HCT116 (cell line): ENCODE measurements at regions not wholly inside any gene's neighbourhood (a gene's known extent, or its start where the extent isn't known, plus 50 kb on each side); places are given as distances from the start of the nearest gene placed in this dataset.
A peak's percentile ranks its signal among the peaks of the same experiment; 100 is the strongest.

Source experiments
- ATAC-seq: fragments of 200-7000 bp; cut with Tn5 transposase; 2 replicates; pipeline ENCODE4 v1.9.1; 2020; ENCODE audit warnings: mild to moderate bottlenecking, moderate library complexity
- BruUV-seq: library from RNA; stranded (reverse); fragments of 400-500 nt; replicated peaks from 2 replicates; lab custom pipeline; 2021; lab: Mats Ljungman, UMichigan
- CTCF ChIA-PET: fragments of 300-600 bp; sonication (Branson Sonifier 250); formaldehyde crosslinking; loops from one replicate; lab custom pipeline; 2021; ENCODE audit warnings: antibody characterized with exemption; lab: Charles Lee
- POLR2A ChIA-PET: fragments of 300-600, 350-600 bp; sonication (Branson Sonifier 250); formaldehyde crosslinking; loops from one replicate; lab custom pipeline; 2021; ENCODE audit warnings: antibody characterized with exemption; lab: Charles Lee
- RAD21 ChIA-PET, 2 experiments: fragments of 300-600 bp; sonication (Branson Sonifier 250); formaldehyde crosslinking; loops; one replicate each; lab custom pipeline; 2023; ENCODE audit warnings: low total read pairs in 2 of 2; ENCODE audit not compliant: uncharacterized antibody in 2 of 2, unreplicated experiment in 2 of 2, low non-redundant PET in 1 of 2; lab: Charles Lee
- DNase-seq: peaks from one replicate; pipeline ENCODE4 v3.0.0-alpha.2; 2010; ENCODE audit warnings: low read depth, low spot score
- H2AFZ ChIP-seq: fragments of 200-600 bp; shearing (Covaris generic), sonication (generic); 2 replicates; pipeline ENCODE4 v1.6.1; 2017; ENCODE audit warnings: low read depth, mixed run types, mixed read lengths, antibody characterized with exemption, low read length; ENCODE audit not compliant: poor library complexity, severe bottlenecking
- H3K27ac ChIP-seq: 2 replicates; pipeline ENCODE4 v1.5.1; 2012; ENCODE audit warnings: low read depth, low read length
- H3K27me3 ChIP-seq: fragments of 200-600 bp; sonication (generic); 2 replicates; pipeline ENCODE4 v1.6.1; 2016; ENCODE audit warnings: mixed run types, low read length, mixed read lengths; ENCODE audit not compliant: insufficient read depth
- H3K36me3 ChIP-seq, 2 experiments: fragments of 200-500 bp in 1 of 2; fragments of 200-600 bp in 1 of 2; sonication (Bioruptor generic) in 1 of 2; sonication (generic) in 1 of 2; 2 replicates each; pipeline versions ENCODE4 v1.5.1 to v1.6.1; 2014 to 2016; ENCODE audit warnings: low read length in 2 of 2, inconsistent platforms in 1 of 2, mixed read lengths in 1 of 2, mixed run types in 1 of 2; ENCODE audit not compliant: insufficient read depth in 2 of 2, control insufficient read depth in 1 of 2
- H3K4me1 ChIP-seq, 2 experiments: fragments of 200-600 bp in 1 of 2; sonication (generic) in 1 of 2; 2 replicates each; pipeline versions ENCODE4 v1.5.1 to v1.6.1; 2012 to 2017; ENCODE audit warnings: low read length in 2 of 2, inconsistent platforms in 1 of 2, mild to moderate bottlenecking in 1 of 2, mixed read lengths in 1 of 2, mixed run types in 1 of 2, moderate library complexity in 1 of 2; ENCODE audit not compliant: insufficient read depth in 2 of 2, control insufficient read depth in 1 of 2
- H3K4me2 ChIP-seq: fragments of 200-600 bp; sonication (generic); 2 replicates; pipeline ENCODE4 v1.6.1; 2017; ENCODE audit warnings: mixed run types, low read length, mixed read lengths
- H3K4me3 ChIP-seq, 2 experiments: fragments of 200-600 bp in 1 of 2; sonication (generic) in 1 of 2; replicated peaks in 1 of 2; 2 replicates each; pipeline ENCODE4 v1.5.1; 2011 to 2016; ENCODE audit warnings: low read length in 2 of 2, control low read depth in 1 of 2, low read depth in 1 of 2, mild to moderate bottlenecking in 1 of 2, mixed read lengths in 1 of 2, mixed run types in 1 of 2
- H3K79me2 ChIP-seq: fragments of 200-600 bp; sonication (generic); 2 replicates; pipeline ENCODE4 v1.6.1; 2017; ENCODE audit warnings: mild to moderate bottlenecking, mixed run types, low read length, moderate library complexity, mixed read lengths; ENCODE audit not compliant: insufficient read depth
- H3K9ac ChIP-seq: fragments of 200-600 bp; sonication (generic); 2 replicates; pipeline ENCODE4 v1.6.1; 2016; ENCODE audit warnings: low read length, mixed read lengths
- H3K9me2 ChIP-seq: fragments of 200-600 bp; sonication (generic), shearing (Covaris generic); 2 replicates; pipeline ENCODE4 v1.6.1; 2017; ENCODE audit warnings: mixed run types, mild to moderate bottlenecking, moderate library complexity; ENCODE audit not compliant: insufficient read depth
- H3K9me3 ChIP-seq, 2 experiments: fragments of 200-500 bp in 1 of 2; fragments of 200-600 bp in 1 of 2; sonication (Bioruptor generic) in 1 of 2; sonication (generic) in 1 of 2; 2 replicates each; pipeline ENCODE4 v1.6.1; 2014 to 2017; ENCODE audit warnings: low read length in 2 of 2, mixed read lengths in 2 of 2, inconsistent platforms in 1 of 2, low read depth in 1 of 2, mild to moderate bottlenecking in 1 of 2, mixed run types in 1 of 2, moderate library complexity in 1 of 2; ENCODE audit not compliant: control insufficient read depth in 1 of 2, insufficient read depth in 1 of 2
- H4K20me1 ChIP-seq: fragments of 200-600 bp; sonication (generic), shearing (Covaris generic); 2 replicates; pipeline ENCODE4 v1.6.1; 2017; ENCODE audit warnings: mixed run types, mild to moderate bottlenecking, moderate library complexity; ENCODE audit not compliant: insufficient read depth
- CEBPB ChIP-seq: IDR thresholded peaks from 2 replicates; pipeline ENCODE4 v1.6.1; 2012; ENCODE audit warnings: low read depth
- EZH2 ChIP-seq: fragments of 200-600 bp; sonication (generic); IDR thresholded peaks from 2 replicates; pipeline ENCODE4 v1.6.1; 2017; ENCODE audit warnings: antibody characterized with exemption, mixed run types
- EZH2phosphoT487 ChIP-seq: fragments of 200-600 bp; IDR thresholded peaks from 2 replicates; pipeline ENCODE4 v1.6.1; 2018; ENCODE audit warnings: antibody characterized with exemption, borderline replicate concordance
- POLR2AphosphoS5 ChIP-seq: IDR thresholded peaks from 2 replicates; pipeline ENCODE4 v1.6.1; 2011; ENCODE audit warnings: mild to moderate bottlenecking, low read depth, low read length, moderate library complexity
- SP1 ChIP-seq: IDR thresholded peaks from 2 replicates; pipeline ENCODE4 v1.6.1; 2012; ENCODE audit warnings: low read depth
- intact Hi-C: fragments of 100-400 bp; cut with micrococcal nuclease; formaldehyde crosslinking; loops from 2 replicates; pipeline ENCODE4 v1.10.0; 2022
- TF ChIP-seq, protein P1 (sequence below): IDR thresholded peaks from 2 replicates; pipeline ENCODE4 v1.6.1; 2012; ENCODE audit warnings: low read depth
- TF ChIP-seq, protein P2 (sequence below): IDR thresholded peaks from 2 replicates; pipeline ENCODE4 v1.6.1; 2012

DNA sequence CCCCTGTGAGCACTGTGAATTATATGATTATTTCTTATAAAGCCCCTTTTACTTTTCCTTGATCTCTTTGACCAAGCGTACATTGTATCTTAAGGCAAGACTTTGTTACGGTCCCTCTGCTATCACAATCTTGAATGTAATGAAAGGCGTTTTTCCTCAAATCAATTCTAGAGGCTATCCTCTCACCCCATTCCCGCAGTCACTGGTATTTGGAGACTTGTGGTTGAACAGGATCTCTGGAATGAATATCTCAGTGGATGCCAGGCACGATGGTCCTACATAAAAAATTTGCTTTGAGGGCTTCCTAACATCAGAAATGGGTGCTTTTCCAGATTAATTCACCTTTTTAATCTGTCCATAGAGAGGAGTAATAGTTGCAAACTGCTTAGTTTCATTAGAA is 151.4 kb upstream of the PAPPA start:
- no peak for TF ChIP-seq SP1
- TF ChIP-seq EZH2 = no peak
- no peak for TF ChIP-seq EZH2phosphoT487
- TF ChIP-seq, protein P1, sequence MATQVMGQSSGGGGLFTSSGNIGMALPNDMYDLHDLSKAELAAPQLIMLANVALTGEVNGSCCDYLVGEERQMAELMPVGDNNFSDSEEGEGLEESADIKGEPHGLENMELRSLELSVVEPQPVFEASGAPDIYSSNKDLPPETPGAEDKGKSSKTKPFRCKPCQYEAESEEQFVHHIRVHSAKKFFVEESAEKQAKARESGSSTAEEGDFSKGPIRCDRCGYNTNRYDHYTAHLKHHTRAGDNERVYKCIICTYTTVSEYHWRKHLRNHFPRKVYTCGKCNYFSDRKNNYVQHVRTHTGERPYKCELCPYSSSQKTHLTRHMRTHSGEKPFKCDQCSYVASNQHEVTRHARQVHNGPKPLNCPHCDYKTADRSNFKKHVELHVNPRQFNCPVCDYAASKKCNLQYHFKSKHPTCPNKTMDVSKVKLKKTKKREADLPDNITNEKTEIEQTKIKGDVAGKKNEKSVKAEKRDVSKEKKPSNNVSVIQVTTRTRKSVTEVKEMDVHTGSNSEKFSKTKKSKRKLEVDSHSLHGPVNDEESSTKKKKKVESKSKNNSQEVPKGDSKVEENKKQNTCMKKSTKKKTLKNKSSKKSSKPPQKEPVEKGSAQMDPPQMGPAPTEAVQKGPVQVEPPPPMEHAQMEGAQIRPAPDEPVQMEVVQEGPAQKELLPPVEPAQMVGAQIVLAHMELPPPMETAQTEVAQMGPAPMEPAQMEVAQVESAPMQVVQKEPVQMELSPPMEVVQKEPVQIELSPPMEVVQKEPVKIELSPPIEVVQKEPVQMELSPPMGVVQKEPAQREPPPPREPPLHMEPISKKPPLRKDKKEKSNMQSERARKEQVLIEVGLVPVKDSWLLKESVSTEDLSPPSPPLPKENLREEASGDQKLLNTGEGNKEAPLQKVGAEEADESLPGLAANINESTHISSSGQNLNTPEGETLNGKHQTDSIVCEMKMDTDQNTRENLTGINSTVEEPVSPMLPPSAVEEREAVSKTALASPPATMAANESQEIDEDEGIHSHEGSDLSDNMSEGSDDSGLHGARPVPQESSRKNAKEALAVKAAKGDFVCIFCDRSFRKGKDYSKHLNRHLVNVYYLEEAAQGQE = no peak
- TF ChIP-seq CEBPB = no peak
- no peak for TF ChIP-seq POLR2AphosphoS5
- TF ChIP-seq, protein P2, sequence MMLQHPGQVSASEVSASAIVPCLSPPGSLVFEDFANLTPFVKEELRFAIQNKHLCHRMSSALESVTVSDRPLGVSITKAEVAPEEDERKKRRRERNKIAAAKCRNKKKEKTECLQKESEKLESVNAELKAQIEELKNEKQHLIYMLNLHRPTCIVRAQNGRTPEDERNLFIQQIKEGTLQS = no peak
- ChIA-PET CTCF (no interaction called here), POLR2A (no interaction called here), RAD21 (no interaction called here)
- intact Hi-C loops = loop anchor here (10.0 kb wide), 1 partner anchor 553 kb away; no protein-coding TSS in a partner anchor
- Histone ChIP-seq H3K4me2 (peak overlapping the region; percentile 24), H4K20me1 (no peaks in the 10 kb centered on the region), H3K9me2 (no peaks in the 10 kb centered on the region), H3K79me2 (no peaks in the 10 kb centered on the region), H3K9ac (no peak overlapping the region), H3K4me1 (peaks cover 0 to 21% of the 10 kb centered on the region in 2 experiments; a peak in 2 of 4 replicates), H2AFZ (peak overlapping the region; percentile 76), H3K27me3 (no peaks in the 10 kb centered on the region), H3K27ac (no peak overlapping the region), H3K9me3 (no peaks in the 10 kb centered on the region), H3K4me3 (no peak overlapping the region), H3K36me3 (no peaks in the 10 kb centered on the region)
- ATAC-seq (no peak), DNase-seq (no peak)
- no TSS peak for BruUV-seq
